Trophoblast cell (in vitro differentiated cells and primary cell): ENCODE measurements at regions not wholly inside any gene's neighbourhood (a gene's known extent, or its start where the extent isn't known, plus 50 kb on each side); places are given as distances from the start of the nearest gene placed in this dataset.
"Not testable (repeated sequence)": the region's sequence is repeated elsewhere in the genome, so short reads cannot be mapped to it uniquely, and the experiment has no call there.

Experiments
- DNase-seq, 2 donors: peaks; one replicate each; pipeline ENCODE4 v3.0.0-alpha.2; 2016
- H2AFZ ChIP-seq: 2 replicates; pipeline ENCODE4 v1.6.1; 2013; ENCODE audit warnings: low read length, moderate library complexity, mild to moderate bottlenecking; ENCODE audit not compliant: insufficient read depth, poor library complexity
- H2AK5ac ChIP-seq: 2 replicates; pipeline ENCODE4 v1.6.1; 2013; ENCODE audit warnings: mild to moderate bottlenecking, low read length
- H2BK120ac ChIP-seq: 2 replicates; pipeline ENCODE4 v1.6.1; 2013; ENCODE audit warnings: low read length, mild to moderate bottlenecking, moderate library complexity; ENCODE audit not compliant: insufficient read depth, poor library complexity
- H2BK12ac ChIP-seq: 2 replicates; pipeline ENCODE4 v1.6.1; 2013; ENCODE audit warnings: mild to moderate bottlenecking, low read length, moderate library complexity
- H2BK5ac ChIP-seq: 2 replicates; pipeline ENCODE4 v1.6.1; 2013; ENCODE audit warnings: low read length, low read depth, moderate library complexity, mild to moderate bottlenecking; ENCODE audit not compliant: poor library complexity
- H3K14ac ChIP-seq: 2 replicates; pipeline ENCODE4 v1.6.1; 2013; ENCODE audit warnings: mild to moderate bottlenecking, low read length
- H3K18ac ChIP-seq: 2 replicates; pipeline ENCODE4 v1.6.1; 2013; ENCODE audit warnings: mild to moderate bottlenecking, low read length
- H3K23ac ChIP-seq: 2 replicates; pipeline ENCODE4 v1.6.1; 2013; ENCODE audit warnings: low read length
- H3K27ac ChIP-seq: 2 replicates; pipeline ENCODE4 v1.5.1; 2013; ENCODE audit warnings: low read depth, mild to moderate bottlenecking, inconsistent platforms, low read length, moderate library complexity
- H3K27me3 ChIP-seq: 2 replicates; pipeline ENCODE4 v1.6.1; 2013; ENCODE audit warnings: inconsistent platforms, mild to moderate bottlenecking, low read length, moderate library complexity; ENCODE audit not compliant: insufficient read depth
- H3K36me3 ChIP-seq, 2 experiments: 1 replicate in 1 of 2; 2 replicates in 1 of 2; pipeline ENCODE4 v1.6.1; 2013; ENCODE audit warnings: low read length in 2 of 2, mild to moderate bottlenecking in 2 of 2, moderate library complexity in 1 of 2; ENCODE audit not compliant: insufficient read depth in 2 of 2, control insufficient read depth in 1 of 2
- H3K4ac ChIP-seq: 2 replicates; pipeline ENCODE4 v1.6.1; 2013; ENCODE audit warnings: low read depth, mild to moderate bottlenecking, low read length, moderate library complexity
- H3K4me1 ChIP-seq, 2 experiments: 1 replicate in 1 of 2; 2 replicates in 1 of 2; pipeline ENCODE4 v1.6.1; 2013; ENCODE audit warnings: low read length in 2 of 2, mild to moderate bottlenecking in 2 of 2, moderate library complexity in 1 of 2; ENCODE audit not compliant: insufficient read depth in 2 of 2, control insufficient read depth in 1 of 2
- H3K4me2 ChIP-seq: 2 replicates; pipeline ENCODE4 v1.6.1; 2013; ENCODE audit warnings: inconsistent platforms, mild to moderate bottlenecking, low read length, moderate library complexity
- H3K4me3 ChIP-seq: 2 replicates; pipeline ENCODE4 v1.5.1; 2013; ENCODE audit warnings: mild to moderate bottlenecking, low read depth, low read length, inconsistent platforms
- H3K79me1 ChIP-seq: one replicate; pipeline ENCODE4 v1.6.1; 2013; ENCODE audit warnings: low read length
- H3K79me2 ChIP-seq: 2 replicates; pipeline ENCODE4 v1.6.1; 2013; ENCODE audit warnings: low read length, mild to moderate bottlenecking; ENCODE audit not compliant: control insufficient read depth, insufficient read depth, poor library complexity
- H3K9ac ChIP-seq: 2 replicates; pipeline ENCODE4 v1.6.1; 2013; ENCODE audit warnings: mild to moderate bottlenecking, low read length
- H3K9me3 ChIP-seq: 2 replicates; pipeline ENCODE4 v1.6.1; 2013; ENCODE audit warnings: low read depth, mild to moderate bottlenecking, control low read depth, inconsistent platforms, low read length; ENCODE audit not compliant: insufficient read depth
- H4K12ac ChIP-seq: 2 replicates; pipeline ENCODE4 v1.6.1; 2013; ENCODE audit warnings: low read depth, mild to moderate bottlenecking, low read length, moderate library complexity
- H4K8ac ChIP-seq: 2 replicates; pipeline ENCODE4 v1.6.1; 2013; ENCODE audit warnings: low read depth, mild to moderate bottlenecking, low read length, moderate library complexity
- H4K91ac ChIP-seq: one replicate; pipeline ENCODE4 v1.6.1; 2013; ENCODE audit warnings: low read depth, mild to moderate bottlenecking, low read length, moderate library complexity
- WGBS: extraction: QIAGEN DNeasy Blood & Tissue Kit; methylation state at CpG from one replicate; pipeline ENCODE4 v1.1.7; 2013; ENCODE audit warnings: missing lambda C conversion rate; ENCODE audit not compliant: insufficient read length, insufficient coverage; ENCODE audit errors: extremely low coverage; 5-methylcytosine and 5-hydroxymethylcytosine counted together

GRCh38 chr2:16183345-16183744 lies 243.0 kb downstream of the MYCN start:
- Histone ChIP-seq H3K9ac (no peak overlapping the region), H3K4me3 (no peak overlapping the region), H2AFZ (no peak overlapping the region), H3K27me3 (no peaks in the 10 kb centered on the region), H3K18ac (no peak overlapping the region), H3K4me1 (peaks cover 2 to 6% of the 10 kb centered on the region in 2 experiments), H2BK5ac (no peak overlapping the region), H3K23ac (no peak overlapping the region), H3K36me3 (no peaks in the 10 kb centered on the region), H3K79me1 (no peaks in the 10 kb centered on the region), H3K9me3 (no peaks in the 10 kb centered on the region), H2BK12ac (no peak overlapping the region), H3K14ac (no peak overlapping the region), H4K12ac (no peak overlapping the region), H4K8ac (no peak overlapping the region), H3K79me2 (no peaks in the 10 kb centered on the region), H2BK120ac (no peak overlapping the region), H3K27ac (no peak overlapping the region), H4K91ac (no peak overlapping the region), H2AK5ac (no peak overlapping the region), H3K4ac (no peak overlapping the region), H3K4me2 (no peak overlapping the region)
- no peak for DNase-seq
- no CpG with 5 or more reads among the region's 3 CpGs for WGBS

- Histone ChIP-seq H3K27me3 (no peaks in the 10 kb centered on the region), H2AK5ac (no peak overlapping the region)
Measured at GRCh38 chr2:16182841-16183240, 242.5 kb downstream of the MYCN start.

GRCh38 chr2:16182311-16182815 lies 242.0 kb downstream of the MYCN start:
- H3K79me2 ChIP-seq, H4K91ac ChIP-seq, H2BK120ac ChIP-seq, H3K27ac ChIP-seq, H3K4me3 ChIP-seq, H3K79me1 ChIP-seq, H4K8ac ChIP-seq, H2AK5ac ChIP-seq, H3K9ac ChIP-seq, H3K18ac ChIP-seq, H4K12ac ChIP-seq, H2BK5ac ChIP-seq, H3K36me3 ChIP-seq, H3K9me3 ChIP-seq, H3K4me1 ChIP-seq, H3K23ac ChIP-seq, H2AFZ ChIP-seq, H2BK12ac ChIP-seq, H3K27me3 ChIP-seq, H3K4me2 ChIP-seq, DNase-seq, H3K14ac ChIP-seq, H3K4ac ChIP-seq: not testable (repeated sequence)
- no CpG with 5 or more reads among the region's 2 CpGs for WGBS

More at GRCh38 chr2:16182841-16183240, 242.5 kb downstream of the MYCN start:
- H2BK12ac ChIP-seq: no peak overlapping the region
- no peaks in the 10 kb centered on the region for H3K36me3 ChIP-seq
- DNase-seq: no peak
- H2AFZ ChIP-seq: no peak overlapping the region
- no peak overlapping the region for H3K23ac ChIP-seq
- no peak overlapping the region for H3K27ac ChIP-seq
- H3K4me1 ChIP-seq: peaks cover 2 to 6% of the 10 kb centered on the region in 2 experiments
- no peaks in the 10 kb centered on the region for H3K79me1 ChIP-seq
- H3K9me3 ChIP-seq: no peaks in the 10 kb centered on the region
- no peak overlapping the region for H4K91ac ChIP-seq
- H3K79me2 ChIP-seq: no peaks in the 10 kb centered on the region
- no peak overlapping the region for H3K18ac ChIP-seq
- H3K9ac ChIP-seq: no peak overlapping the region
- no peak overlapping the region for H3K4me3 ChIP-seq
- H2BK5ac ChIP-seq: no peak overlapping the region
- H3K14ac ChIP-seq: no peak overlapping the region
- no peak overlapping the region for H3K4me2 ChIP-seq
- H2BK120ac ChIP-seq: no peak overlapping the region
- no peak overlapping the region for H3K4ac ChIP-seq
- no peak overlapping the region for H4K12ac ChIP-seq
- H4K8ac ChIP-seq: no peak overlapping the region

- no peak overlapping the region for H4K8ac ChIP-seq
- H3K4me1 ChIP-seq: peaks cover 2 to 6% of the 10 kb centered on the region in 2 experiments
- H3K79me1 ChIP-seq: no peaks in the 10 kb centered on the region
- H3K14ac ChIP-seq: no peak overlapping the region
- no peaks in the 10 kb centered on the region for H3K36me3 ChIP-seq
- no peaks in the 10 kb centered on the region for H3K79me2 ChIP-seq
- H3K27me3 ChIP-seq: no peaks in the 10 kb centered on the region
- no peak for DNase-seq
- H2BK12ac ChIP-seq: no peak overlapping the region
- no peak overlapping the region for H3K23ac ChIP-seq
- H3K4me3 ChIP-seq: no peak overlapping the region
- no peaks in the 10 kb centered on the region for H3K9me3 ChIP-seq
- no peak overlapping the region for H2BK120ac ChIP-seq
- no peak overlapping the region for H3K9ac ChIP-seq
- no peak overlapping the region for H2AK5ac ChIP-seq
- no CpG with 5 or more reads among the region's 8 CpGs for WGBS
- H3K27ac ChIP-seq: no peak overlapping the region
- H4K12ac ChIP-seq: no peak overlapping the region
- H4K91ac ChIP-seq: no peak overlapping the region
- no peak overlapping the region for H2AFZ ChIP-seq
- H3K4ac ChIP-seq: no peak overlapping the region
- no peak overlapping the region for H3K4me2 ChIP-seq
- H3K18ac ChIP-seq: no peak overlapping the region
- no peak overlapping the region for H2BK5ac ChIP-seq
Measured at GRCh38 chr2:16181741-16182090, 241.4 kb downstream of the MYCN start.
